ENCODE measurements at regions not wholly inside any gene's neighbourhood (a gene's known extent, or its start where the extent isn't known, plus 50 kb on each side); places are given as distances from the start of the nearest gene placed in this dataset.

GRCh38 chr9:25284365-25284764 lies 393.9 kb downstream of the TUSC1 start:
- Mint-ChIP-seq H3K27me3 (ENCODE audit: insufficient read depth) (no peaks in the 10 kb centered on the region), H3K9me3 (peaks cover 18% of the 10 kb centered on the region), H3K27ac (no peak overlapping the region), H3K36me3 (ENCODE audit: low read depth) (peaks cover 12% of the 10 kb centered on the region), H3K4me3 (no peak overlapping the region), H3K4me1 (peaks cover 24% of the 10 kb centered on the region)
- Histone ChIP-seq H3K9ac (ENCODE audit: extremely low read depth, low read length, poor library complexity, severe bottlenecking) (no peak overlapping the region), H3K4me3 (ENCODE audit: low read length) (peak overlapping the region; percentile 4), H3K4me1 (ENCODE audit: control insufficient read depth, insufficient read depth, low read length) (peaks cover 4% of the 10 kb centered on the region), H3K27ac (ENCODE audit: low read depth, low read length) (no peak overlapping the region), H3K36me3 (ENCODE audit: control insufficient read depth, insufficient read depth, low read length) (no peaks in the 10 kb centered on the region), H3K9me3 (ENCODE audit: control insufficient read depth, low read length) (peaks cover 38% of the 10 kb centered on the region), H3K27me3 (ENCODE audit: control insufficient read depth, insufficient read depth, low read length, poor library complexity, severe bottlenecking) (no peaks in the 10 kb centered on the region)
- TF ChIP-seq CTCF (conservative IDR thresholded peaks at IDR 0.05): no peak
- no peak for DNase-seq
- WGBS, 2 experiments (ENCODE audit: insufficient coverage in 1 of 2, insufficient read length in 1 of 2): 93% methylated on average over 1 of the region's 1 CpG; no CpG with 5 or more reads in 1 of the 2 experiments

GRCh38 chr9:25282946-25283345 lies 395.3 kb downstream of the TUSC1 start:
- Histone ChIP-seq H3K4me3 (ENCODE audit: low read length) (no peak overlapping the region), H3K36me3 (ENCODE audit: control insufficient read depth, insufficient read depth, low read length) (no peaks in the 10 kb centered on the region), H3K27me3 (ENCODE audit: control insufficient read depth, insufficient read depth, low read length, poor library complexity, severe bottlenecking) (no peaks in the 10 kb centered on the region), H3K27ac (ENCODE audit: low read depth, low read length) (no peak overlapping the region), H3K9ac (ENCODE audit: extremely low read depth, low read length, poor library complexity, severe bottlenecking) (no peak overlapping the region), H3K4me1 (ENCODE audit: control insufficient read depth, insufficient read depth, low read length) (peaks cover 3% of the 10 kb centered on the region), H3K9me3 (ENCODE audit: control insufficient read depth, low read length) (peaks cover 34% of the 10 kb centered on the region)
- peaks cover 12% of the 10 kb centered on the region for H3K4me1 Mint-ChIP-seq
- peaks cover 4% of the 10 kb centered on the region for H3K9me3 Mint-ChIP-seq
- no peaks in the 10 kb centered on the region for H3K27me3 Mint-ChIP-seq (ENCODE audit: insufficient read depth)
- no peak for DNase-seq
- H3K4me3 Mint-ChIP-seq: no peak overlapping the region
- peaks cover 2% of the 10 kb centered on the region for H3K36me3 Mint-ChIP-seq (ENCODE audit: low read depth)
- H3K27ac Mint-ChIP-seq: no peak overlapping the region
- WGBS, 2 experiments (ENCODE audit: insufficient coverage in 1 of 2, insufficient read length in 1 of 2): 90 to 100% methylated on average over 1 of the region's 1 CpG
- TF ChIP-seq CTCF (conservative IDR thresholded peaks at IDR 0.05): no peak

GRCh38 chr9:25261445-25261844 lies 416.8 kb downstream of the TUSC1 start:
- 80 to 91% methylated on average over 1 to 4 of the region's 4 CpGs for WGBS, 2 experiments (ENCODE audit: insufficient coverage in 1 of 2, insufficient read length in 1 of 2)
- no peak overlapping the region for H3K27ac Mint-ChIP-seq
- peak; percentile 16 for TF ChIP-seq CTCF (conservative IDR thresholded peaks at IDR 0.05)

More at GRCh38 chr9:25261445-25261844, 416.8 kb downstream of the TUSC1 start:
- DNase-seq: no peak
- Histone ChIP-seq H3K9ac (ENCODE audit: extremely low read depth, low read length, poor library complexity, severe bottlenecking) (no peak overlapping the region), H3K4me1 (ENCODE audit: control insufficient read depth, insufficient read depth, low read length) (no peaks in the 10 kb centered on the region), H3K9me3 (ENCODE audit: control insufficient read depth, low read length) (no peaks in the 10 kb centered on the region), H3K4me3 (ENCODE audit: low read length) (no peak overlapping the region), H3K27me3 (ENCODE audit: control insufficient read depth, insufficient read depth, low read length, poor library complexity, severe bottlenecking) (no peaks in the 10 kb centered on the region), H3K27ac (ENCODE audit: low read depth, low read length) (no peak overlapping the region), H3K36me3 (ENCODE audit: control insufficient read depth, insufficient read depth, low read length) (no peaks in the 10 kb centered on the region)
- Mint-ChIP-seq H3K9me3 (peaks cover 4% of the 10 kb centered on the region), H3K27me3 (ENCODE audit: insufficient read depth) (no peaks in the 10 kb centered on the region), H3K4me1 (peaks cover 9% of the 10 kb centered on the region), H3K36me3 (ENCODE audit: low read depth) (no peaks in the 10 kb centered on the region), H3K4me3 (no peak overlapping the region)
